ENCODE measurements at regions not wholly inside any gene's neighbourhood (a gene's known extent, or its start where the extent isn't known, plus 50 kb on each side); places are given as distances from the start of the nearest gene placed in this dataset.
A peak's percentile ranks its signal among the peaks of the same experiment; 100 is the strongest.

DNA sequence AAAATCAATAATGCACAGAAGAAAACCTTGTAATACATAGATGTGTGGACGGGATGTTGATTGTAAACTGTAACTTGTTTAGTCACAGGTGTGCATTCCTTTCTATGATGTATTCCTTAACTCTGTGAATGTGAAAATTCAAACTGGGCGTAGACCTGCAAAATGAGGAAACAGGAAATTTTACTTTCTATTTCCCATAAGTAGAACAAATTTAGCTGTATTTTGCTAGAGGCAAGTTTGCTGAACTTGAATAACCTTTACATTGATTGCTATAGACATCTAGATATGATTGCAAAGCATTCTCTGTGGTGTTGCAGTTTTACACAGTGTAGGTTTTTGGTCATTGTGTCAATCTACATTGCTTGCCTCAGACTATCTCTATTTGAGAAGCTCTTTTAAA is 368.4 kb upstream of the MAN1A1 start:
- DNase-seq (ENCODE audit: extremely low read depth in 1 of 4, low spot score in 3 of 4) (no peak), ATAC-seq (no peak), FAIRE-seq (no peak)
- H3K9ac ChIP-seq (ENCODE audit: insufficient read depth in 1 of 2, low read depth in 2 of 2, low read length in 2 of 2) = no peak overlapping the region
- no peaks in the 10 kb centered on the region for H3K9me1 ChIP-seq (ENCODE audit: control insufficient read depth, insufficient read depth, low read length)
- intact Hi-C loops (cut with micrococcal nuclease) = loop anchor here (5.0 kb wide), 1 partner anchor 366 kb away; no protein-coding TSS in a partner anchor
- no TSS peak for BruUV-seq (replicated peaks)
- no peaks in the 10 kb centered on the region for H3K4me1 ChIP-seq (replicated peaks in 1 of 2; ENCODE audit: control insufficient read depth in 2 of 2, insufficient read depth in 2 of 2, low read length in 2 of 2)
- H2AFZ ChIP-seq (ENCODE audit: low read depth, low read length) = peak overlapping the region; percentile 25; the same call in 1 of the 2 replicates
- no peaks in the 10 kb centered on the region for H3K36me3 ChIP-seq (ENCODE audit: control insufficient read depth, insufficient read depth, low read length)
- ChIA-PET CTCF (ENCODE audit: low intra/inter-chr PET ratio) (no interaction called here), POLR2A (interaction anchor here (0.7 kb wide), 1 partner anchor 10 kb away, joined by 3 read pairs; no protein-coding TSS in a partner anchor)
- no peaks in the 10 kb centered on the region for H3K9me3 ChIP-seq (replicated peaks; ENCODE audit: control insufficient read depth, insufficient read depth, low read depth, low read length)
- no peaks in the 10 kb centered on the region for H3K79me2 ChIP-seq (ENCODE audit: control insufficient read depth, insufficient read depth, low read length)
- TF ChIP-seq ELF1 (tag; IDR thresholded peaks at IDR 0.05) (peak; percentile 14; the same call in 1 of the 2 replicates), HDAC3 (IDR thresholded peaks at IDR 0.05; ENCODE audit: borderline replicate concordance, partially characterized antibody) (no peak)
- in situ Hi-C loops (cut with MboI) = no loop called here
- no peak overlapping the region for H3K27ac ChIP-seq (ENCODE audit: extremely low read depth, low read depth, low read length)
- 46% methylated on average over 2 of the region's 2 CpGs for WGBS (ENCODE audit: insufficient coverage, low coverage, missing lambda C conversion rate)
- no peaks in the 10 kb centered on the region for H4K20me1 ChIP-seq (replicated peaks; ENCODE audit: control insufficient read depth, insufficient read depth, low read length)
- no peaks in the 10 kb centered on the region for H3K27me3 ChIP-seq (ENCODE audit: control insufficient read depth in 2 of 2, insufficient read depth in 2 of 2, low read length in 2 of 2)
- no peak overlapping the region for H3K4me3 ChIP-seq
- H3K4me2 ChIP-seq (ENCODE audit: insufficient read depth, low read length) = no peak overlapping the region

DNA sequence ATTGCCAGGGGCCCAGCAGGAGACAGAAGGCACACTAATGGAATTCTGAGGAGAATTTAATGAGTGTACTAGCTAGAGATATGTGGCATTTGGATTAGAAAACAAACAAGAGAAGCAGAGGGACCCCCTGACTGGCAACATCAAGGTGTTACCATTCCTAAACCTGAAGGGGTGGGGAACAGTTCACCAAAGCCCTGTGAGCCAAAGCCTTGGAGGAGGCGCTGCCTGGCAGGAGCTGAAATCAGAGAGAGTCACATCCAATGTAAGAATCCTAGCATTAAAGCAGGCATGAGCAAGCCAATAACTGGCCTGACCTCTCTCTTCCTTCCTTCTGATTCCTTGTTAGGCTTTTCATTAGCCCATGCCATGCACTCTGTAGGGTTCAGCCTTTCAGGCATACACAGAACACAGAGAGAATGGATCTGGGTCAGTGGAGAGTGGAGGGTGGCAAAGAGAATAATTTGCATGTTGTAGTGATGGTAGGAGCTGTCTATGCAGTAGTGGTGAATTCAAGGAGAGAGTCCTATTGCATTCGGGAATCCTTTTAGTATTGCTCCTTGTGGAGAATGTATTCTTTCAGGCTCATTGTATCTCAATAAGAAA is 367.2 kb upstream of the MAN1A1 start:
- Histone ChIP-seq H2AFZ (ENCODE audit: low read depth, low read length) (no peak overlapping the region), H4K20me1 (replicated peaks; ENCODE audit: control insufficient read depth, insufficient read depth, low read length) (no peaks in the 10 kb centered on the region), H3K4me3 (no peak overlapping the region), H3K79me2 (ENCODE audit: control insufficient read depth, insufficient read depth, low read length) (no peaks in the 10 kb centered on the region), H3K9me3 (replicated peaks; ENCODE audit: control insufficient read depth, insufficient read depth, low read depth, low read length) (no peaks in the 10 kb centered on the region), H3K9me1 (ENCODE audit: control insufficient read depth, insufficient read depth, low read length) (no peaks in the 10 kb centered on the region), H3K4me1 (replicated peaks in 1 of 2; ENCODE audit: control insufficient read depth in 2 of 2, insufficient read depth in 2 of 2, low read length in 2 of 2) (no peaks in the 10 kb centered on the region), H3K27me3 (ENCODE audit: control insufficient read depth in 2 of 2, insufficient read depth in 2 of 2, low read length in 2 of 2) (no peaks in the 10 kb centered on the region), H3K9ac (ENCODE audit: insufficient read depth in 1 of 2, low read depth in 2 of 2, low read length in 2 of 2) (no peak overlapping the region), H3K4me2 (ENCODE audit: insufficient read depth, low read length) (no peak overlapping the region), H3K36me3 (ENCODE audit: control insufficient read depth, insufficient read depth, low read length) (no peaks in the 10 kb centered on the region), H3K27ac (ENCODE audit: extremely low read depth, low read depth, low read length) (no peak overlapping the region)
- FAIRE-seq (no peak), ATAC-seq (no peak), DNase-seq (ENCODE audit: extremely low read depth in 1 of 4, low spot score in 3 of 4) (no peak)
- no TSS peak for BruUV-seq (replicated peaks)
- in situ Hi-C loops (cut with MboI) = no loop called here
- intact Hi-C loops (cut with micrococcal nuclease) = loop anchor here (5.0 kb wide), 1 partner anchor 364 kb away; no protein-coding TSS in a partner anchor
- 26% methylated on average over 2 of the region's 2 CpGs for WGBS (ENCODE audit: insufficient coverage, low coverage, missing lambda C conversion rate)
- ChIA-PET CTCF (ENCODE audit: low intra/inter-chr PET ratio) (no interaction called here), POLR2A (no interaction called here)
- TF ChIP-seq TARDBP (IDR thresholded peaks at IDR 0.05) (no peak), ZNF766 (CRISPR knock-in tag; conservative IDR thresholded peaks at IDR 0.05) (no peak), ELF1 (tag; IDR thresholded peaks at IDR 0.05) (no peak), ZC3H8 (IDR thresholded peaks at IDR 0.05) (no peak), CBX1 (IDR thresholded peaks at IDR 0.05; ENCODE audit: low read depth) (no peak), CREB1 (IDR thresholded peaks at IDR 0.05) (no peak), CREB1 (CRISPR knock-in tag; IDR thresholded peaks at IDR 0.05) (no peak), SIRT6 (IDR thresholded peaks at IDR 0.05; ENCODE audit: low read depth, low read length) (no peak), SAFB (IDR thresholded peaks at IDR 0.05; ENCODE audit: borderline replicate concordance, low read depth, low read length) (no peak), ZBTB8A (IDR thresholded peaks at IDR 0.05; ENCODE audit: partially characterized antibody) (no peak), SMARCC2 (IDR thresholded peaks at IDR 0.05; ENCODE audit: low read depth) (no peak), MAFK (IDR thresholded peaks at IDR 0.05; ENCODE audit: low read length) (no peak)
- TF ChIP-seq, protein P1, sequence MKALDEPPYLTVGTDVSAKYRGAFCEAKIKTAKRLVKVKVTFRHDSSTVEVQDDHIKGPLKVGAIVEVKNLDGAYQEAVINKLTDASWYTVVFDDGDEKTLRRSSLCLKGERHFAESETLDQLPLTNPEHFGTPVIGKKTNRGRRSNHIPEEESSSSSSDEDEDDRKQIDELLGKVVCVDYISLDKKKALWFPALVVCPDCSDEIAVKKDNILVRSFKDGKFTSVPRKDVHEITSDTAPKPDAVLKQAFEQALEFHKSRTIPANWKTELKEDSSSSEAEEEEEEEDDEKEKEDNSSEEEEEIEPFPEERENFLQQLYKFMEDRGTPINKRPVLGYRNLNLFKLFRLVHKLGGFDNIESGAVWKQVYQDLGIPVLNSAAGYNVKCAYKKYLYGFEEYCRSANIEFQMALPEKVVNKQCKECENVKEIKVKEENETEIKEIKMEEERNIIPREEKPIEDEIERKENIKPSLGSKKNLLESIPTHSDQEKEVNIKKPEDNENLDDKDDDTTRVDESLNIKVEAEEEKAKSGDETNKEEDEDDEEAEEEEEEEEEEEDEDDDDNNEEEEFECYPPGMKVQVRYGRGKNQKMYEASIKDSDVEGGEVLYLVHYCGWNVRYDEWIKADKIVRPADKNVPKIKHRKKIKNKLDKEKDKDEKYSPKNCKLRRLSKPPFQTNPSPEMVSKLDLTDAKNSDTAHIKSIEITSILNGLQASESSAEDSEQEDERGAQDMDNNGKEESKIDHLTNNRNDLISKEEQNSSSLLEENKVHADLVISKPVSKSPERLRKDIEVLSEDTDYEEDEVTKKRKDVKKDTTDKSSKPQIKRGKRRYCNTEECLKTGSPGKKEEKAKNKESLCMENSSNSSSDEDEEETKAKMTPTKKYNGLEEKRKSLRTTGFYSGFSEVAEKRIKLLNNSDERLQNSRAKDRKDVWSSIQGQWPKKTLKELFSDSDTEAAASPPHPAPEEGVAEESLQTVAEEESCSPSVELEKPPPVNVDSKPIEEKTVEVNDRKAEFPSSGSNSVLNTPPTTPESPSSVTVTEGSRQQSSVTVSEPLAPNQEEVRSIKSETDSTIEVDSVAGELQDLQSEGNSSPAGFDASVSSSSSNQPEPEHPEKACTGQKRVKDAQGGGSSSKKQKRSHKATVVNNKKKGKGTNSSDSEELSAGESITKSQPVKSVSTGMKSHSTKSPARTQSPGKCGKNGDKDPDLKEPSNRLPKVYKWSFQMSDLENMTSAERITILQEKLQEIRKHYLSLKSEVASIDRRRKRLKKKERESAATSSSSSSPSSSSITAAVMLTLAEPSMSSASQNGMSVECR (CRISPR knock-in tag; IDR thresholded peaks at IDR 0.05) = no peak
